ENCODE measurements at regions not wholly inside any gene's neighbourhood (a gene's known extent, or its start where the extent isn't known, plus 50 kb on each side); places are given as distances from the start of the nearest gene placed in this dataset.
A peak's percentile ranks its signal among the peaks of the same experiment; 100 is the strongest.
"Not testable (repeated sequence)": the region's sequence is repeated elsewhere in the genome, so short reads cannot be mapped to it uniquely, and the experiment has no call there.

- Histone ChIP-seq H3K27me3 (peaks cover 8% of the 10 kb centered on the region), H3K4me1 (ENCODE audit: low read depth) (peaks cover 7% of the 10 kb centered on the region), H3K9me3 (ENCODE audit: low read depth) (no peaks in the 10 kb centered on the region), H3K4me3 (no peak overlapping the region), H3K36me3 (no peaks in the 10 kb centered on the region), H3K27ac (no peak overlapping the region)
- peak; percentile 62 to 97 for DNase-seq (ENCODE audit: low read depth in 1 of 2, low spot score in 1 of 2)
- TF ChIP-seq CTCF (IDR thresholded peaks at IDR 0.05; ENCODE audit: low read depth, low read length) = no peak
Observed at GRCh38 chr6:33886673-33887144, 82.9 kb upstream of the MLN start.

- peaks cover 8% of the 10 kb centered on the region for H3K27me3 ChIP-seq
- no peaks in the 10 kb centered on the region for H3K9me3 ChIP-seq (ENCODE audit: low read depth)
- H3K36me3 ChIP-seq = no peaks in the 10 kb centered on the region
- no peak for TF ChIP-seq CTCF (IDR thresholded peaks at IDR 0.05; ENCODE audit: low read depth, low read length)
- no peak overlapping the region for H3K4me3 ChIP-seq
- H3K4me1 ChIP-seq (ENCODE audit: low read depth) = peaks cover 7% of the 10 kb centered on the region
- no peak overlapping the region for H3K27ac ChIP-seq
- peak in 1 of 2 donors; percentile 30 for DNase-seq (ENCODE audit: low read depth in 1 of 2, low spot score in 1 of 2)
Observed at GRCh38 chr6:33885132-33886057, 81.6 kb upstream of the MLN start.

DNA sequence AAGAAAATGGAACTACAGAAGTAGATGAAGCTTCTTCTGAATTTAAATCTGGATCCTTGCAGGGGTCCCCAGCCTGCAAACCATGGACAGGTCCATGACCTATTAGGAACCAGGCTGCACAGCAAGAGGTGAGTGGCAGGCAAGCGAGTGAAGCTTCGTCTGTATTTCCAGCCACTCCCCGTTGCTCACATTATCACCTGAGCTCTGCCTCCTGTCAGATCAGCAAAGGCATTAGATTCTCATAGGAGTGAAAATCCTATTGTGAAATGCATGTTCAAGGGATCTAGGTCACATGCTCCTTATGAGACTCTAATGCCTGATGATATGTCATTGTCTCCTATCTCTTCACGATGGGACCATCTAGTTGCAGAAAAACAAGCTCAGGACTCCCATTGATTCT, 79.8 kb upstream of the MLN start:
- H3K9me3 ChIP-seq (ENCODE audit: low read depth); H3K27me3 ChIP-seq; H3K36me3 ChIP-seq; H3K4me1 ChIP-seq (ENCODE audit: low read depth); DNase-seq (ENCODE audit: low read depth in 1 of 2, low spot score in 1 of 2); H3K4me3 ChIP-seq; H3K27ac ChIP-seq: not testable (repeated sequence)

DNA sequence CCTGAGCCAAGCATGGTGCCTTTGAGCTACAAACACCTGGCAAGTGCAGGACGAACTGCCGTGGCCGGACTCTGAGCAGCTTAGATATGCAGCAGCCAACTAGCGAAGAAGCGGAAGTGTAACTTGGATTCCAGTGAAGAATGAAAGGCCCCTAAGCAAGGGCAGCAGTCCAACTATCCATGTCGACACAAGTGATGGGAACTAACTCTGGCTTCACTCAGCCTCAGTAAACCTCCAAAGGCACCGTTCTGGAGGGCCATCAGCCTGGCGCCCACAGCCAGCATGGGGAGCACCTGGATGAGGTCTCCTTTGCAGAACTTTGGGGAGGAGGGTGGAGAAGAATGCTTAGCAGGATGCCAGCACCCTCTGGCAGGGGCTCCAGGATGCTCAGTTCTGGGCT, 78.4 kb upstream of the MLN start:
- no peak overlapping the region for H3K4me3 ChIP-seq
- no peaks in the 10 kb centered on the region for H3K36me3 ChIP-seq
- DNase-seq (ENCODE audit: low read depth in 1 of 2, low spot score in 1 of 2) = peak; percentile 40 to 87
- H3K27me3 ChIP-seq = no peaks in the 10 kb centered on the region
- H3K4me1 ChIP-seq (ENCODE audit: low read depth) = peaks cover 7% of the 10 kb centered on the region
- no peaks in the 10 kb centered on the region for H3K9me3 ChIP-seq (ENCODE audit: low read depth)
- H3K27ac ChIP-seq = no peak overlapping the region
- no peak for TF ChIP-seq CTCF (IDR thresholded peaks at IDR 0.05; ENCODE audit: low read depth, low read length)

DNA sequence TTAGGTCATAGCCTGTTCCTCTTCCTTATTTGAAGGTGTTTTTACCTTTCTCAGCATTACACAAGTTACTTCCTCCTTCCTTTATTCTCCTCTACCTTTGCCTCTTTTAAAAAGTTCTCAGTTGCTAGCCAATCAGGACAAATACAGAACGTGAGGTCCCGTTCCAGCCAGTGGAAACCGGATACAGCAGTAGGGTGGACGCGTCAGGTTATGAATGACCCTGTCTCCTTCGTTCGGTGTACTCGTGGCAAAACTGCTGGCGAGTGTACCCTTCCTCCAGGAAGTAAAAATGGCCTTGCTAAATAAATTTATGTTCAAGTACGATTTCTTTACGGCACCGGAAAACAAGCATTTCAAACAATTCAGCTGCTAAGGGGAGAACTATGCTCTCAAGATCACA, 77.0 kb upstream of the MLN start:
- Histone ChIP-seq H3K27ac (no peak overlapping the region), H3K36me3 (no peaks in the 10 kb centered on the region), H3K9me3 (ENCODE audit: low read depth) (no peaks in the 10 kb centered on the region), H3K27me3 (no peaks in the 10 kb centered on the region), H3K4me3 (no peak overlapping the region), H3K4me1 (ENCODE audit: low read depth) (no peaks in the 10 kb centered on the region)
- no peak for DNase-seq (ENCODE audit: low read depth in 1 of 2, low spot score in 1 of 2)
- no peak for TF ChIP-seq CTCF (IDR thresholded peaks at IDR 0.05; ENCODE audit: low read depth, low read length)

- Histone ChIP-seq H3K36me3 (no peaks in the 10 kb centered on the region), H3K4me3 (no peak overlapping the region), H3K9me3 (ENCODE audit: low read depth) (no peaks in the 10 kb centered on the region), H3K27ac (no peak overlapping the region), H3K4me1 (ENCODE audit: low read depth) (peaks cover 6% of the 10 kb centered on the region), H3K27me3 (no peaks in the 10 kb centered on the region)
- DNase-seq (ENCODE audit: low read depth in 1 of 2, low spot score in 1 of 2) = no peak
- no peak for TF ChIP-seq CTCF (IDR thresholded peaks at IDR 0.05; ENCODE audit: low read depth, low read length)
Observed at GRCh38 chr6:33880104-33880678, 76.4 kb upstream of the MLN start.
